ENCODE measurements at regions not wholly inside any gene's neighbourhood (a gene's known extent, or its start where the extent isn't known, plus 50 kb on each side); places are given as distances from the start of the nearest gene placed in this dataset.

DNA sequence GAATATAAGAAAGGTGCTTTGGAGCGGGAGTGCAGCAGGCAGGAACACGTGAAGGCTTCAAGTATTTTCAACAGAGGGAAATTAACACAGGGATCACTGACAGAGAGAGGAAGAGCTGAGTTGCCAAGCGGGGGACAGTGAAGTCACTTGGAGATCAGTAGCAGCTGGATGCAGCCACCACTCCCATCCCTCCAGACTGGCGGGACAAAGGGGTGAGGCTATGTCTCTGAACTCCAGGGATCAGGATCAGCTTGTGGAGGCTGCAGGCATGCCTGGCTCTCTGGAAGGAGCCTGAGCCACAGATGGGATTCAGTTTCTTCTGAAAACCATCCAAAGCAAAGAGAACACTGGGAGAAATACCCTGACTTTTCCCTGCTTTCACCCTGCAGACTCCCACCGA is 113.7 kb upstream of the IRX3 start:
- no peaks in the 10 kb centered on the region for H3K9me3 ChIP-seq (ENCODE audit: control insufficient read depth, low read length)
- H3K27ac ChIP-seq: no peak overlapping the region
- no peak overlapping the region for H3K4me2 ChIP-seq (ENCODE audit: low read length)
- H3K27me3 ChIP-seq (ENCODE audit: control insufficient read depth, insufficient read depth, low read length): no peaks in the 10 kb centered on the region
- no peaks in the 10 kb centered on the region for H3K36me3 ChIP-seq (ENCODE audit: control insufficient read depth, insufficient read depth, low read length)
- no peak overlapping the region for H2AFZ ChIP-seq
- no peak overlapping the region for H3K9ac ChIP-seq
- H3K4me3 ChIP-seq (ENCODE audit: low read depth, low read length): no peak overlapping the region
- H3K79me2 ChIP-seq: no peaks in the 10 kb centered on the region
- TF ChIP-seq CTCF (IDR thresholded peaks at IDR 0.05): no peak
- H3K4me1 ChIP-seq: no peaks in the 10 kb centered on the region

DNA sequence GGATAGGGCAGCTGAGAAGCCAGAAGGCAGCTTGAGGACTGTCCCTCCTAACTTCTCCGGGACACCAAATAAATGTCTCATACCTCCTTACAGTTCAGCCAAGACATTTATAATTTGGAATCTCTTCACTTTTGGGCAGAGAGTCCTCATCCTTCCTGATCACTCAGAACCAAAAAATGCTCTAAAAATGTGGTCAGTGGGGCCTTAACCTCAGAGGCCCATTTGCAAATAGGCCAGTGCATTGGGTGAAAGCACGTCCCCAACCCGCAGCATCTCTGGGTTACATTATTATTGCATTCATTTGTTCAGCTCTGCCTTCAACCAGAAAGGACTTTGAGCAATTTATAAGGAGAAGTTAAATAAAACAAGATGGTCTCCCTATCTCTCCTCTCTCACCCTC is 112.4 kb upstream of the IRX3 start:
- Histone ChIP-seq H3K27ac (no peak overlapping the region), H3K79me2 (no peaks in the 10 kb centered on the region), H3K9me3 (ENCODE audit: control insufficient read depth, low read length) (no peaks in the 10 kb centered on the region), H3K4me1 (no peaks in the 10 kb centered on the region), H3K9ac (no peak overlapping the region), H3K4me3 (ENCODE audit: low read depth, low read length) (no peak overlapping the region), H2AFZ (no peak overlapping the region), H3K27me3 (ENCODE audit: control insufficient read depth, insufficient read depth, low read length) (no peaks in the 10 kb centered on the region), H3K36me3 (ENCODE audit: control insufficient read depth, insufficient read depth, low read length) (no peaks in the 10 kb centered on the region), H3K4me2 (ENCODE audit: low read length) (no peak overlapping the region)
- no peak for TF ChIP-seq CTCF (IDR thresholded peaks at IDR 0.05)

DNA sequence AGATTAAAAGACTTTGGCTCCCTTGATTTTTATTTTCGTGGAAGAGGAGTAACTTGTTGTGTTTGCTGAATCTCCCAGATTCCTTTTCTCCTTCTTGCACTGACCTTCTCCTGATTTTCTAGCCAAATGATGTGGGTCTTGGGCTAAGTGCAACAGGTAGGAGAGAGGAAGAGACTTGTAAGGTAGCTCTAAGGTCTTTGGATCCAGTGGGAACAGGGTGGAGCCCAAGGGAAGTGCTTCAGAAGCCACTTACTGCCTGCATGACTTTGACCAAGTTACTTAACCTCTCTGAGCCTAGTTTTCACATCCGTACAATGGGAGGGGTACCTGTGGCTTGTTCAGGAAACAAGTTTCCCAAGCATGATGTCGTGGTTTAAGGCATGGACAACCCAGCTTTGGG is 111.3 kb upstream of the IRX3 start:
- no peaks in the 10 kb centered on the region for H3K9me3 ChIP-seq (ENCODE audit: control insufficient read depth, low read length)
- no peak overlapping the region for H2AFZ ChIP-seq
- no peaks in the 10 kb centered on the region for H3K36me3 ChIP-seq (ENCODE audit: control insufficient read depth, insufficient read depth, low read length)
- H3K79me2 ChIP-seq: no peaks in the 10 kb centered on the region
- H3K4me2 ChIP-seq (ENCODE audit: low read length): no peak overlapping the region
- no peaks in the 10 kb centered on the region for H3K27me3 ChIP-seq (ENCODE audit: control insufficient read depth, insufficient read depth, low read length)
- no peaks in the 10 kb centered on the region for H3K4me1 ChIP-seq
- H3K9ac ChIP-seq: no peak overlapping the region
- no peak overlapping the region for H3K27ac ChIP-seq
- TF ChIP-seq CTCF (IDR thresholded peaks at IDR 0.05): no peak
- no peak overlapping the region for H3K4me3 ChIP-seq (ENCODE audit: low read depth, low read length)

DNA sequence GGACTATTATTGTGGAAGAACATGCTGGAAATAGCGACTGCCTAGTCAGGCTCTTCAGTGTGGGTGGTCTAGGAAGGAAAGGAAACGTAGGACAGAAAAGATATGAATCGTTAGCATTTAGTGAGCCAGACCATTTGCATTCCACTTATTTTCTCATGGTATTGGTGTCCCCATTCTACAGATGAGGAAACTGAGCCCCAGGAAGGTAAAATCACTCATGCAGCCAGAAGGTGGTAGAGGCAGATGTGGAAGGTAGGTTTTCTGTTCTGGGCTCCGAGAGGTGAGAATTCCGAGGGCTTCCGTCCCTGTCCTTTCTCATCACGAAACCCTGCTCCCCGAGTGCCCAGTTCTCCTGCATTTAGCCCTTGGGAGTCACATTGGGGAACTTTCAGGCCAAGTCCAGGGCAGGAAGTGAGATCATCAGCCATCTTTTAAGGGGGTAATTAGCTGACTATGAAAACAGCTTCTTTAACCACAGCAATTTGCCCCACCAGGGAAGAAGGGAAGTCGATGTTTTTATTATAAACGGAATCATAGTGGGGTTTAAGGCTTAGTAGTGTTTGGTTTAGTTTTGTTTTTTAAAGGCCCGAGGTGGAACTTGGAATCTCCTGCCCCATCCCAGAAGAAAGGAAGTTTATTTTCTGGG is 110.7 kb upstream of the IRX3 start:
- Histone ChIP-seq H3K36me3 (ENCODE audit: control insufficient read depth, insufficient read depth, low read length) (no peaks in the 10 kb centered on the region), H3K4me3 (ENCODE audit: low read depth, low read length) (no peak overlapping the region), H3K27me3 (ENCODE audit: control insufficient read depth, insufficient read depth, low read length) (no peaks in the 10 kb centered on the region), H3K9me3 (ENCODE audit: control insufficient read depth, low read length) (no peaks in the 10 kb centered on the region), H3K4me2 (ENCODE audit: low read length) (no peak overlapping the region), H3K79me2 (no peaks in the 10 kb centered on the region), H3K9ac (no peak overlapping the region), H2AFZ (no peak overlapping the region), H3K4me1 (no peaks in the 10 kb centered on the region), H3K27ac (no peak overlapping the region)
- no peak for TF ChIP-seq CTCF (IDR thresholded peaks at IDR 0.05)

DNA sequence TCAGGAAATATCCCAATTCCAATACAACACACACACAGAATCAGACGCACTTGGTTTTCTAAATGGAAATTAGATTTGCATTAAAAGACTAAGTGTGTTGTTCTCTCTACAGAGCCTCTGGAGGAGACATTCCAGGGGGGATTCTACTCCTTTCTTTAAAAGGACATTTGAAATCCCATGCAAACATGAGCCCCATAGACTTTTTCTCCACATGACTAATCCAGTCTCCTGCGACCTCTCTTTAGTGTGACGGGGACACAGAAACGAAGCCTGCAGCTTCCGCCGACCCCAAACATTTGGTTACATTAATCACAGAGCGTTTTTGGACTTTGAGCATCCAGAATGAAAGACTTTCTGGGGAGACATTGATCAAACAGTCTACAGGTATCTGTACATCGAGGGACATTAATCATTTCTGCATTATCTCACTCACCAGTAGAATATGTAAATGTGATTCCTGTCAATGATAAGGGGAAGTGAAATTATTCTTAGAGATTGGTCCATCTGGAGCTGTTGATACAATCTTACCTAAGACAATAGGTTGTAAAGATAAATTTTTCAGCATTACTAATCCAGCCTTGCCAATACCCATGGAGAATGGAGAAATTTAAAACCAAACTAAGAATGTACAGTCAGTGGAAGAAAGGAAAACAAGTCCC is 103.4 kb upstream of the IRX3 start:
- no peaks in the 10 kb centered on the region for H3K4me1 ChIP-seq
- H3K27me3 ChIP-seq (ENCODE audit: control insufficient read depth, insufficient read depth, low read length): no peaks in the 10 kb centered on the region
- no peak for TF ChIP-seq CTCF (IDR thresholded peaks at IDR 0.05)
- H3K36me3 ChIP-seq (ENCODE audit: control insufficient read depth, insufficient read depth, low read length): no peaks in the 10 kb centered on the region
- H3K27ac ChIP-seq: no peak overlapping the region
- no peak overlapping the region for H2AFZ ChIP-seq
- H3K4me2 ChIP-seq (ENCODE audit: low read length): no peak overlapping the region
- no peak overlapping the region for H3K4me3 ChIP-seq (ENCODE audit: low read depth, low read length)
- H3K79me2 ChIP-seq: no peaks in the 10 kb centered on the region
- H3K9ac ChIP-seq: no peak overlapping the region
- H3K9me3 ChIP-seq (ENCODE audit: control insufficient read depth, low read length): no peaks in the 10 kb centered on the region
